ENCODE measurements at regions not wholly inside any gene's neighbourhood (a gene's known extent, or its start where the extent isn't known, plus 50 kb on each side); places are given as distances from the start of the nearest gene placed in this dataset.

- no peak overlapping the region for H3K4me3 ChIP-seq (replicated peaks; ENCODE audit: low read depth, low read length)
- no peak for DNase-seq (ENCODE audit: low read depth)
- TF ChIP-seq CTCF (IDR thresholded peaks at IDR 0.05; ENCODE audit: low read length, missing control alignments) = no peak
These were observed 1995.7 kb upstream of the AGA start for GRCh38 chr4:179437962-179438361.

GRCh38 chr4:179441596-179441995, 1999.4 kb upstream of the AGA start:
- no peak overlapping the region for H3K4me3 ChIP-seq (replicated peaks; ENCODE audit: low read depth, low read length)
- no peak for DNase-seq (ENCODE audit: low read depth)
- no peak for TF ChIP-seq CTCF (IDR thresholded peaks at IDR 0.05; ENCODE audit: low read length, missing control alignments)

DNA sequence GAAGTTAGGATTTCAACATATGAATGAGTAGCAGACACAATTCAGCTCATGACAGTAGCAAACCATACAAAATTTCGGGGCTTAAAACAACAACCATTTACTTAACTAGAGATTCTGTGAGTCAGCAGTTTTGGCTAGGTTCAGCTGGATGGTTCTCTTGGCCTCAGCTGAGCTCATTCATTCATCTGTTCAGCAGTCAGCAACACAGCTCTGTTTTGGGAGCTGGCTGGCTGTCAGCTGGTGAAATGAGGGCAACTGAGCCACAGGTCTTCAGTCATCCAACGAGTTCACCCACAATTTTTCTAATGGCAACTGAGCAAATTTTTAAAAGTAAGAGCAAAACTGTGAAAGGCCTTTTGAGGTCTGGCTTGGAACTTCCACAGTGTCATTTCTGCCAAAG, 2005.1 kb upstream of the AGA start:
- TF ChIP-seq CTCF (IDR thresholded peaks at IDR 0.05; ENCODE audit: low read length, missing control alignments) = no peak
- H3K4me3 ChIP-seq (replicated peaks; ENCODE audit: low read depth, low read length) = no peak overlapping the region
- peak; percentile 0 for DNase-seq (ENCODE audit: low read depth)

GRCh38 chr4:179465131-179465797, 2023.0 kb upstream of the AGA start:
- DNase-seq (ENCODE audit: low read depth) = peak; percentile 0
- no peak for TF ChIP-seq CTCF (IDR thresholded peaks at IDR 0.05; ENCODE audit: low read length, missing control alignments)
- H3K4me3 ChIP-seq (replicated peaks; ENCODE audit: low read depth, low read length) = no peak overlapping the region

DNA sequence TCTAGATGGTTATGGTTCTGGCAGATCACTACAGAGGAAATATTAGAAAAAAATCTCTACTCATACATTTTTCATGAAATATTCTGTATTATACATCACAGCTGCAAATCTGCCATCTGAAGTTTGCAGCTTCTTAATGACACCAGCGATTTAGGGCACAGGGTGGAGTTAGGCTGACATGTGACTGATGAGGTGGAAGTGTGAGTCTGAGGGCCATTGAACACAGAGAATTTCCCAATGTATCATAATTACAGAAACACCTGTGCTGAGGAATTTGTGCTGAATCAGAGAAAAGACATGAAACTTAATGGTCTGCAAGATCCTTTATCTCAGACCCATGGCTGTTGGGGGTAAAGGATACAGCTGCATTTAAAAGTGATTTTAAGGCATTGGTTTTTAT, 2025.6 kb upstream of the AGA start:
- TF ChIP-seq CTCF (IDR thresholded peaks at IDR 0.05; ENCODE audit: low read length, missing control alignments) = no peak
- no peak overlapping the region for H3K4me3 ChIP-seq (replicated peaks; ENCODE audit: low read depth, low read length)
- no peak for DNase-seq (ENCODE audit: low read depth)

DNA sequence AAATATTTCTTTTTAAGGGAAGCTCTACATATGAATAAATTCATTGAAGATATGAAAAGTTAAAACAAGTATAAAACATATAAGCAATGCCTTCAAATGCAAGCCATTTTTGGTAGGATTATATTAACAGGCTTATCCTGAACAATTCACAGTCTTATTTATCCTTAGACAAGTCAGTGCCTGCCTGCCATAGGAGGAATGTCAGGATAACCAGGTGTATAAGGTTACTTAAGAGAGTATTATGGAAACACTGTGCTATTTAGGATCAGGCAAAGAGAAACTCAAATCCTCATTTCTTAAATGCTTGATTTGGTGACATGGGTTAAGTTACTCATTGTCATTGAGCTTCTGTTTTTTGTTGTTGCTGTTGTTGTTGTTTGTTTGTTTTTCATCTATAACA, 2029.9 kb upstream of the AGA start:
- TF ChIP-seq CTCF (IDR thresholded peaks at IDR 0.05; ENCODE audit: low read length, missing control alignments) = no peak
- H3K4me3 ChIP-seq (replicated peaks; ENCODE audit: low read depth, low read length) = no peak overlapping the region
- no peak for DNase-seq (ENCODE audit: low read depth)

DNA sequence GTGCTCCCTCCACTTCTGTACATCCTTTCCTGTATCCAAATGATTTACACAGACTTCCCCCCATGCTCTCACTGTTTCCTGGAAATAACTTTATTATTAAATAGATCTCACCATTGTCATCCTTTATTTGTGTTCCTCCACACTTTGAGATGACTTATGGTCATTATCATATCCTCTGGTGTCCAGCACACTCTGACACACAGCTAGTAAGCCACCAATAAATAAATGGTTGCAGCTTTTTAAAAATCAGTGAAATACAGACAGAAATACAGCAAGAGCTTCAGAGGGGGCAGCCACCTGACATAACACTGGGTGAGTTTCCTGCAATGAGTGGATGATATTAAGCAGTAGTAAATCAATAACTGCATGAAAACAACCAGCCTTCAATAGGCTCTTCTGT, 2036.4 kb upstream of the AGA start:
- no peak for DNase-seq (ENCODE audit: low read depth)
- no peak for TF ChIP-seq CTCF (IDR thresholded peaks at IDR 0.05; ENCODE audit: low read length, missing control alignments)
- H3K4me3 ChIP-seq (replicated peaks; ENCODE audit: low read depth, low read length) = no peak overlapping the region
